GM12864 (cell line): ENCODE measurements at regions not wholly inside any gene's neighbourhood (a gene's known extent, or its start where the extent isn't known, plus 50 kb on each side); places are given as distances from the start of the nearest gene placed in this dataset.

Source experiments
- DNase-seq: peaks from one replicate; pipeline ENCODE4 v3.0.0-alpha.2; 2011; ENCODE audit warnings: low read depth
- H3K4me3 ChIP-seq: 2 replicates; pipeline ENCODE4 v1.5.1; 2011; ENCODE audit warnings: mild to moderate bottlenecking, low read depth, low read length, control low read depth
- CTCF ChIP-seq: IDR thresholded peaks from 2 replicates; pipeline ENCODE4 v1.5.1; 2011; ENCODE audit warnings: low read depth, mild to moderate bottlenecking, moderate library complexity, low read length, control low read depth, inconsistent platforms; ENCODE audit errors: missing control alignments

DNA sequence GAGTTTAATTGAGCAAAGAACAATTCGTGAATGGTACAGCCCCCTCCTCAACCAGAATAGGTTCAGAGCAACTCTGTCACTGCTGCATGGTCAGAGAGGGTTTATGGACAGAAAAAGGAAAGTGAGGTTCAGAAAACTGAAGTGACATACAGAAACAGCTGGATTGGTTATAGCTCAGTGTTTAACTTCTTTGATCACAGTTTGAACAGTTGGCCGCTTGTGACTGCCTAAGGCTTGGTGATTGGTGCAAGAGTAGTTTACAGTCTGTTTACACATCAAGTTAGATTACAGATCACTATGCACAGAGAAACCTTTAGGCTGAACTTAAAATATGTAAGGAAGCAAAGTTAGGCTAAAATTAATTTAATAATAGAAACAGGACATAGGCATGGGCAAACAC, 459.2 kb downstream of the KCNJ3 start:
- DNase-seq: no peak
- H3K4me3 ChIP-seq: no peak overlapping the region
- no peak for TF ChIP-seq CTCF

- TF ChIP-seq CTCF: no peak
Measured at GRCh38 chr2:155157065-155157464, 458.6 kb downstream of the KCNJ3 start.

DNA sequence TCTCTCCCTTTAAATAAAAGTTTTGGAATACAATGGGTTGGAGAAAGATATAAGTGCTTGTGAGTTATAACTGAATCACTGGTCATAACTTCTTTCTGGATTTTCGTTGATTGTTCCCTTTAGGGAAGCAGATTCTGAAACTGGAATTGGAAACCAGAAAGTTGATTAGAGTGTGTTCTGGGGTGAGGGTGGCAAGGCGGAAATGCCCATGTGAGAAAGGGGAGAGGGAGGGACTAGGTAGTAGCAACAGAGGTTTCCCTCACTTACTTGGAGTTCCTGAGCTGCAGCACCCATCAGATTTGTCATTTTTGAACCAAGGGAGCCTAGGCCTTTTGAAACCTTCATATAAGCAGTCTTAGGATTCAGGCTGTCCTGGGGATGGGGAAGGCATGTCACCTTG, 453.4 kb downstream of the KCNJ3 start:
- DNase-seq: no peak
- H3K4me3 ChIP-seq: no peak overlapping the region
- no peak for TF ChIP-seq CTCF

More at GRCh38 chr2:155157065-155157464, 458.6 kb downstream of the KCNJ3 start:
- H3K4me3 ChIP-seq: no peak overlapping the region
- no peak for DNase-seq

GRCh38 chr2:155151472-155151871, 453.0 kb downstream of the KCNJ3 start:
- TF ChIP-seq CTCF: no peak
- no peak for DNase-seq
- H3K4me3 ChIP-seq: no peak overlapping the region

GRCh38 chr2:155145758-155146229, 447.3 kb downstream of the KCNJ3 start:
- DNase-seq: peak; percentile 93
- peak overlapping the region; percentile 42; the same call in 1 of the 2 replicates for H3K4me3 ChIP-seq
- no peak for TF ChIP-seq CTCF

DNA sequence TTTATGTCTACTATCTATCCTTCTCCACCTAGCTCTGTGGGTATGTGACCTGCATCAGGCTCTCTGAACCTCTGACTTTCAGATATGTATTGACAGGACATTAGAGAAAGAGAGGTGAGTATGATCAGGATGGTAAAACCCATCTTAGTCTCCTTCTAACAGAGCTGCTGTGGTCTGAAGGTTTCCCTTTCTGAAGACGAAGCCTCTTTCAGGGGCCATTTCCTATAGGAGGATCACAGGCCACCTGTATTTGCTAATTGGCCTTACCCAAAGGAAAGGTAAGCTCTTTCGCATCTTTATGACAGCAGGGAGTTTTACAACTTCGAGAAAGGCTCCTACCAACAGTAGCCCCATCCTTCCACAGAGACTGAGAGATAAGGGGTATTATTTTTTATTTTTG, 442.9 kb downstream of the KCNJ3 start:
- DNase-seq: peak; percentile 33
- TF ChIP-seq CTCF: no peak
- H3K4me3 ChIP-seq: no peak overlapping the region

- no peak for TF ChIP-seq CTCF
- H3K4me3 ChIP-seq: no peak overlapping the region
- DNase-seq: no peak
Measured at GRCh38 chr2:155125585-155126230, 427.2 kb downstream of the KCNJ3 start.
